DND-41 (cell line): ENCODE measurements at regions not wholly inside any gene's neighbourhood (a gene's known extent, or its start where the extent isn't known, plus 50 kb on each side); places are given as distances from the start of the nearest gene placed in this dataset.
"Not testable (repeated sequence)": the region's sequence is repeated elsewhere in the genome, so short reads cannot be mapped to it uniquely, and the experiment has no call there.

Source experiments
- EZH2 ChIP-seq: IDR thresholded peaks from 3 replicates; pipeline ENCODE4 v1.6.1; 2012; ENCODE audit warnings: borderline replicate concordance, low read depth, mild to moderate bottlenecking, moderate library complexity, low read length, inconsistent platforms; ENCODE audit not compliant: severe bottlenecking
- TF ChIP-seq, protein P1 (sequence below): IDR thresholded peaks from 2 replicates; pipeline ENCODE4 v1.5.1; 2012; ENCODE audit warnings: borderline replicate concordance, low read length, moderate library complexity, mild to moderate bottlenecking; ENCODE audit not compliant: poor library complexity, severe bottlenecking; ENCODE audit errors: extremely low read depth

DNA sequence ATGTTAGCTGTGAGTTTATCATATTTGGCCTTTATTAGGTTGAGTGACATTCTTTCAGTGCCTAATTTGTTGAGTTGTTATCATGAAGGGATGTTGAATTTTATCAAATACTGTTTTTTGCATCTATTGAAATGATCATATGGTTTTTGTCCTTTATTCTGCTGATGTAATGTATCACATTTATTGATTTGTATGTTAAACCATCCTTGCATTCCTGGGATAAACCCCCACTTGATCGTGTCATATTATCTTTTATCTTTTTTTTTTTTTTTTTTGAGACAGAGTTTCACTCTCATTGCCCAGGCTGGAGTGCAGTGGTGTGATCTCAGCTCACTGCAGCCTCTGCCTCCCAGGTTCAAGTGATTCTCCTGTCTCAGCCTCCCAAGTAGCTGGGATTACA is 51.9 kb upstream of the MFGE8 start:
- TF ChIP-seq EZH2: not testable (repeated sequence)
- TF ChIP-seq, protein P1, sequence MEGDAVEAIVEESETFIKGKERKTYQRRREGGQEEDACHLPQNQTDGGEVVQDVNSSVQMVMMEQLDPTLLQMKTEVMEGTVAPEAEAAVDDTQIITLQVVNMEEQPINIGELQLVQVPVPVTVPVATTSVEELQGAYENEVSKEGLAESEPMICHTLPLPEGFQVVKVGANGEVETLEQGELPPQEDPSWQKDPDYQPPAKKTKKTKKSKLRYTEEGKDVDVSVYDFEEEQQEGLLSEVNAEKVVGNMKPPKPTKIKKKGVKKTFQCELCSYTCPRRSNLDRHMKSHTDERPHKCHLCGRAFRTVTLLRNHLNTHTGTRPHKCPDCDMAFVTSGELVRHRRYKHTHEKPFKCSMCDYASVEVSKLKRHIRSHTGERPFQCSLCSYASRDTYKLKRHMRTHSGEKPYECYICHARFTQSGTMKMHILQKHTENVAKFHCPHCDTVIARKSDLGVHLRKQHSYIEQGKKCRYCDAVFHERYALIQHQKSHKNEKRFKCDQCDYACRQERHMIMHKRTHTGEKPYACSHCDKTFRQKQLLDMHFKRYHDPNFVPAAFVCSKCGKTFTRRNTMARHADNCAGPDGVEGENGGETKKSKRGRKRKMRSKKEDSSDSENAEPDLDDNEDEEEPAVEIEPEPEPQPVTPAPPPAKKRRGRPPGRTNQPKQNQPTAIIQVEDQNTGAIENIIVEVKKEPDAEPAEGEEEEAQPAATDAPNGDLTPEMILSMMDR: not testable (repeated sequence)
